ENCODE measurements at regions not wholly inside any gene's neighbourhood (a gene's known extent, or its start where the extent isn't known, plus 50 kb on each side); places are given as distances from the start of the nearest gene placed in this dataset.

GRCh38 chr11:11782532-11783110 lies 59.2 kb upstream of the USP47 start:
- TF ChIP-seq CTCF (IDR thresholded peaks at IDR 0.05) (no peak), POLR2A (IDR thresholded peaks at IDR 0.05) (no peak)
